HepG2 (cell line): ENCODE measurements at regions not wholly inside any gene's neighbourhood (a gene's known extent, or its start where the extent isn't known, plus 50 kb on each side); places are given as distances from the start of the nearest gene placed in this dataset.
A peak's percentile ranks its signal among the peaks of the same experiment; 100 is the strongest.

Experiments
- ARNT2 ChIP-seq: sonication (generic); formaldehyde crosslinking; IDR thresholded peaks from 2 replicates; pipeline ENCODE4 v1.8.0; 2022; ENCODE audit warnings: mild to moderate bottlenecking, low read depth, missing genetic modification reagents, moderate library complexity
- CCDC6 ChIP-seq: sonication (generic); formaldehyde crosslinking; IDR thresholded peaks from 2 replicates; pipeline ENCODE4 v1.8.1; 2022; ENCODE audit warnings: mild to moderate bottlenecking, missing genetic modification reagents, moderate library complexity
- CSRNP1 ChIP-seq: sonication (generic); formaldehyde crosslinking; IDR thresholded peaks from 2 replicates; pipeline ENCODE4 v1.8.1; 2023; ENCODE audit warnings: mild to moderate bottlenecking, missing genetic modification reagents
- HIVEP1 ChIP-seq: sonication (generic); formaldehyde crosslinking; IDR thresholded peaks from 2 replicates; pipeline ENCODE4 v1.4.0; 2020; ENCODE audit warnings: mild to moderate bottlenecking, missing genetic modification reagents
- SUZ12 ChIP-seq: fragments of 150-350 bp; IDR thresholded peaks from 2 replicates; pipeline ENCODE4 v1.6.1; 2014; ENCODE audit warnings: low read depth, low read length
- ZBTB7A ChIP-seq: sonication (generic); formaldehyde crosslinking; IDR thresholded peaks from 2 replicates; pipeline ENCODE4 v1.8.0; 2022; ENCODE audit warnings: mild to moderate bottlenecking, missing genetic modification reagents
- ZNF331 ChIP-seq: sonication (generic); formaldehyde crosslinking; IDR thresholded peaks from 2 replicates; pipeline ENCODE4 v1.4.0; 2020; ENCODE audit warnings: missing genetic modification reagents
- ZNF629 ChIP-seq: sonication (generic); formaldehyde crosslinking; conservative IDR thresholded peaks from 2 replicates; pipeline ENCODE4 v1.5.0; 2020; ENCODE audit warnings: missing genetic modification reagents
- ZNF713 ChIP-seq: sonication (generic); formaldehyde crosslinking; IDR thresholded peaks from 2 replicates; pipeline ENCODE4 v1.4.0; 2020; ENCODE audit warnings: mild to moderate bottlenecking, missing genetic modification reagents
- ZNF770 ChIP-seq: sonication (generic); formaldehyde crosslinking; IDR thresholded peaks from 2 replicates; pipeline ENCODE4 v1.5.0; 2020; ENCODE audit warnings: mild to moderate bottlenecking, missing genetic modification reagents
- ZNF777 ChIP-seq: sonication (generic); formaldehyde crosslinking; IDR thresholded peaks from 2 replicates; pipeline ENCODE4 v1.4.0; 2020; ENCODE audit warnings: missing genetic modification reagents
- TF ChIP-seq, protein P1 (sequence below): IDR thresholded peaks from 2 replicates; pipeline ENCODE4 v1.6.1; 2016
- TF ChIP-seq, protein P2 (sequence below): IDR thresholded peaks from 2 replicates; pipeline ENCODE4 v1.6.1; 2016; ENCODE audit warnings: control low read depth
- TF ChIP-seq, protein P3 (sequence below), 2 experiments: fragments of 450-650 bp in 1 of 2; sonication (generic) in 1 of 2; formaldehyde crosslinking in 1 of 2; IDR thresholded peaks; 2 replicates each; pipeline versions ENCODE4 v1.6.1 to v1.8.0; 2016 to 2022; ENCODE audit warnings: antibody characterized with exemption in 1 of 2, mild to moderate bottlenecking in 1 of 2, missing genetic modification reagents in 1 of 2

GRCh38 chr9:87395804-87396479 is 101.7 kb upstream of the DAPK1 start (continued):
- TF ChIP-seq ZNF770 (CRISPR knock-in tag) (no peak), ZNF713 (CRISPR knock-in tag) (no peak), ZBTB7A (CRISPR knock-in tag) (no peak), CSRNP1 (CRISPR knock-in tag) (no peak), ZNF331 (CRISPR knock-in tag) (peak; percentile 86; the same call in 1 of the 2 replicates), CCDC6 (no peak), ZNF629 (CRISPR knock-in tag) (no peak), HIVEP1 (no peak), ARNT2 (CRISPR knock-in tag) (peak; percentile 38; the same call in 1 of the 2 replicates), SUZ12 (no peak), ZNF777 (CRISPR knock-in tag) (no peak)
- TF ChIP-seq, protein P1, sequence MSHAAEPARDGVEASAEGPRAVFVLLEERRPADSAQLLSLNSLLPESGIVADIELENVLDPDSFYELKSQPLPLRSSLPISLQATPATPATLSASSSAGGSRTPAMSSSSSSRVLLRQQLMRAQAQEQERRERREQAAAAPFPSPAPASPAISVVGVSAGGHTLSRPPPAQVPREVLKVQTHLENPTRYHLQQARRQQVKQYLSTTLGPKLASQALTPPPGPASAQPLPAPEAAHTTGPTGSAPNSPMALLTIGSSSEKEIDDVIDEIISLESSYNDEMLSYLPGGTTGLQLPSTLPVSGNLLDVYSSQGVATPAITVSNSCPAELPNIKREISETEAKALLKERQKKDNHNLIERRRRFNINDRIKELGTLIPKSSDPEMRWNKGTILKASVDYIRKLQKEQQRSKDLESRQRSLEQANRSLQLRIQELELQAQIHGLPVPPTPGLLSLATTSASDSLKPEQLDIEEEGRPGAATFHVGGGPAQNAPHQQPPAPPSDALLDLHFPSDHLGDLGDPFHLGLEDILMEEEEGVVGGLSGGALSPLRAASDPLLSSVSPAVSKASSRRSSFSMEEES = 0 out of 2 replicates have a peak, but pooled peaks have one; percentile 14
- TF ChIP-seq, protein P2, sequence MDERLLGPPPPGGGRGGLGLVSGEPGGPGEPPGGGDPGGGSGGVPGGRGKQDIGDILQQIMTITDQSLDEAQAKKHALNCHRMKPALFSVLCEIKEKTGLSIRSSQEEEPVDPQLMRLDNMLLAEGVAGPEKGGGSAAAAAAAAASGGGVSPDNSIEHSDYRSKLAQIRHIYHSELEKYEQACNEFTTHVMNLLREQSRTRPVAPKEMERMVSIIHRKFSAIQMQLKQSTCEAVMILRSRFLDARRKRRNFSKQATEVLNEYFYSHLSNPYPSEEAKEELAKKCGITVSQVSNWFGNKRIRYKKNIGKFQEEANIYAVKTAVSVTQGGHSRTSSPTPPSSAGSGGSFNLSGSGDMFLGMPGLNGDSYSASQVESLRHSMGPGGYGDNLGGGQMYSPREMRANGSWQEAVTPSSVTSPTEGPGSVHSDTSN = no peak
- TF ChIP-seq, protein P3, sequence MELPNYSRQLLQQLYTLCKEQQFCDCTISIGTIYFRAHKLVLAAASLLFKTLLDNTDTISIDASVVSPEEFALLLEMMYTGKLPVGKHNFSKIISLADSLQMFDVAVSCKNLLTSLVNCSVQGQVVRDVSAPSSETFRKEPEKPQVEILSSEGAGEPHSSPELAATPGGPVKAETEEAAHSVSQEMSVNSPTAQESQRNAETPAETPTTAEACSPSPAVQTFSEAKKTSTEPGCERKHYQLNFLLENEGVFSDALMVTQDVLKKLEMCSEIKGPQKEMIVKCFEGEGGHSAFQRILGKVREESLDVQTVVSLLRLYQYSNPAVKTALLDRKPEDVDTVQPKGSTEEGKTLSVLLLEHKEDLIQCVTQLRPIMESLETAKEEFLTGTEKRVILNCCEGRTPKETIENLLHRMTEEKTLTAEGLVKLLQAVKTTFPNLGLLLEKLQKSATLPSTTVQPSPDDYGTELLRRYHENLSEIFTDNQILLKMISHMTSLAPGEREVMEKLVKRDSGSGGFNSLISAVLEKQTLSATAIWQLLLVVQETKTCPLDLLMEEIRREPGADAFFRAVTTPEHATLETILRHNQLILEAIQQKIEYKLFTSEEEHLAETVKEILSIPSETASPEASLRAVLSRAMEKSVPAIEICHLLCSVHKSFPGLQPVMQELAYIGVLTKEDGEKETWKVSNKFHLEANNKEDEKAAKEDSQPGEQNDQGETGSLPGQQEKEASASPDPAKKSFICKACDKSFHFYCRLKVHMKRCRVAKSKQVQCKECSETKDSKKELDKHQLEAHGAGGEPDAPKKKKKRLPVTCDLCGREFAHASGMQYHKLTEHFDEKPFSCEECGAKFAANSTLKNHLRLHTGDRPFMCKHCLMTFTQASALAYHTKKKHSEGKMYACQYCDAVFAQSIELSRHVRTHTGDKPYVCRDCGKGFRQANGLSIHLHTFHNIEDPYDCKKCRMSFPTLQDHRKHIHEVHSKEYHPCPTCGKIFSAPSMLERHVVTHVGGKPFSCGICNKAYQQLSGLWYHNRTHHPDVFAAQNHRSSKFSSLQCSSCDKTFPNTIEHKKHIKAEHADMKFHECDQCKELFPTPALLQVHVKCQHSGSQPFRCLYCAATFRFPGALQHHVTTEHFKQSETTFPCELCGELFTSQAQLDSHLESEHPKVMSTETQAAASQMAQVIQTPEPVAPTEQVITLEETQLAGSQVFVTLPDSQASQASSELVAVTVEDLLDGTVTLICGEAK (IDR thresholded peaks at IDR 0.05) = no peak
- TF ChIP-seq, protein P3 (CRISPR knock-in tag; IDR thresholded peaks at IDR 0.05) = no peak
